HepG2 (cell line): ENCODE measurements at regions not wholly inside any gene's neighbourhood (a gene's known extent, or its start where the extent isn't known, plus 50 kb on each side); places are given as distances from the start of the nearest gene placed in this dataset.

ENCODE experiments used
- AFF4 ChIP-seq: sonication (generic); formaldehyde crosslinking; IDR thresholded peaks from 2 replicates; pipeline ENCODE4 v1.4.0; 2020; ENCODE audit warnings: missing genetic modification reagents
- AHR ChIP-seq: IDR thresholded peaks from 2 replicates; pipeline ENCODE4 v1.6.1; 2018; ENCODE audit warnings: missing genetic modification reagents, missing compliant biosample characterization
- ARNT2 ChIP-seq: sonication (generic); formaldehyde crosslinking; IDR thresholded peaks from 2 replicates; pipeline ENCODE4 v1.8.0; 2022; ENCODE audit warnings: mild to moderate bottlenecking, low read depth, missing genetic modification reagents, moderate library complexity
- CCDC6 ChIP-seq: sonication (generic); formaldehyde crosslinking; IDR thresholded peaks from 2 replicates; pipeline ENCODE4 v1.8.1; 2022; ENCODE audit warnings: mild to moderate bottlenecking, missing genetic modification reagents, moderate library complexity
- CREB1 ChIP-seq, 2 experiments: fragments of 450-650 bp in 1 of 2; IDR thresholded peaks; 2 replicates each; pipeline ENCODE4 v1.6.1; 2016 to 2017; ENCODE audit warnings: control low read depth in 1 of 2, mild to moderate bottlenecking in 1 of 2, missing compliant biosample characterization in 1 of 2, missing genetic modification characterization in 1 of 2
- PLRG1 ChIP-seq: fragments of 450-650 bp; conservative IDR thresholded peaks from 2 replicates; pipeline ENCODE4 v1.6.1; 2016
- TBX3 ChIP-seq: fragments of 450-650 bp; IDR thresholded peaks from 2 replicates; pipeline ENCODE4 v1.6.1; 2017; ENCODE audit warnings: antibody characterized with exemption, mild to moderate bottlenecking, inconsistent platforms, borderline replicate concordance
- TEAD3 ChIP-seq: optimal IDR thresholded peaks from 2 replicates; pipeline ENCODE3; 2016; ENCODE audit warnings: borderline replicate concordance
- YEATS4 ChIP-seq: sonication (generic); formaldehyde crosslinking; IDR thresholded peaks from 2 replicates; pipeline ENCODE4 v1.4.0; 2020; ENCODE audit warnings: missing genetic modification reagents, borderline replicate concordance
- YY1 ChIP-seq: IDR thresholded peaks from 2 replicates; pipeline ENCODE4 v1.6.1; 2011; ENCODE audit warnings: low read length, low read depth, moderate library complexity, mild to moderate bottlenecking; ENCODE audit not compliant: insufficient read depth, insufficient replicate concordance
- ZNF136 ChIP-seq: sonication (generic); formaldehyde crosslinking; IDR thresholded peaks from 2 replicates; pipeline ENCODE4 v1.8.1; 2022; ENCODE audit warnings: low read depth, mild to moderate bottlenecking, moderate library complexity, missing genetic modification reagents
- ZNF446 ChIP-seq: sonication (generic); formaldehyde crosslinking; IDR thresholded peaks from 2 replicates; pipeline ENCODE4 v1.5.0; 2020; ENCODE audit warnings: mild to moderate bottlenecking, missing genetic modification reagents
- ZNF501 ChIP-seq: sonication (generic); formaldehyde crosslinking; IDR thresholded peaks from 2 replicates; pipeline ENCODE4 v1.5.1; 2020; ENCODE audit warnings: mild to moderate bottlenecking, moderate library complexity, missing genetic modification reagents
- TF ChIP-seq, protein P1 (sequence below): sonication (generic); formaldehyde crosslinking; IDR thresholded peaks from 2 replicates; pipeline ENCODE4 v1.5.1; 2020; ENCODE audit warnings: mild to moderate bottlenecking, missing genetic modification reagents, borderline replicate concordance
- TF ChIP-seq, protein P2 (sequence below): sonication (generic); formaldehyde crosslinking; IDR thresholded peaks from 2 replicates; pipeline ENCODE4 v1.5.0; 2020; ENCODE audit warnings: mild to moderate bottlenecking, missing genetic modification reagents
- TF ChIP-seq, protein P3 (sequence below): sonication (generic); formaldehyde crosslinking; IDR thresholded peaks from 2 replicates; pipeline ENCODE4 v1.4.0; 2020; ENCODE audit warnings: missing genetic modification reagents

DNA sequence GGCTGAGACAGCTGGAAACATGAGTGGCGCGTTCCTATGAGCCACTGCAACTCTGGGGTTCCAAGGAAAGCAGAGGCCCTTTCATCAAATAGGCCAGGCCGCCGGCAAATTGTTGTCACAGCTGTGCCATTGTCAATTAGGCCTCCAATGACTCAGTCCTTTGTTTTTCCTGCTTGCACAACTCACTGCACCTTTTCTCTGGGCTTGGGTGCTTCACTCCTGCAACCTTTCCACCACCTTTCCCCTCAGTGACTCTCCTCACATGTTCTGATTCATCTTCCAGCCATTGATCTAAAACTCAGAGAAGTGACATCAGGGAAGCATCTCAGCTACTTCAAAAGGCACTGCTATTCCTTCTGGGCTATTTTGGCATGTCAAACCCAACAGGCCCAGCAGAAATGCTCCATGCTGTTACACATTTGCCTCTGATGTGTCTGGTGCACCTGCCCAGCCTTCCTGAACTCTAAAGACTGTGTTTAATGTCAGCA, 653.7 kb downstream of the NR2F1-AS1 start (continued):
- TF ChIP-seq AHR (CRISPR knock-in tag) (no peak), YEATS4 (CRISPR knock-in tag) (no peak), CCDC6 (peak; percentile 74), AFF4 (CRISPR knock-in tag) (peak; percentile 72; the same call in 1 of the 2 replicates), ZNF446 (CRISPR knock-in tag) (no peak), CREB1 (IDR thresholded peaks at IDR 0.05) (peak; percentile 59), CREB1 (CRISPR knock-in tag; IDR thresholded peaks at IDR 0.05) (peak; percentile 79), ARNT2 (CRISPR knock-in tag) (peak; percentile 65; the same call in 1 of the 2 replicates), ZNF136 (CRISPR knock-in tag) (peak; percentile 56; the same call in 1 of the 2 replicates), TEAD3 (CRISPR knock-in tag) (peak; percentile 79), ZNF501 (peak; percentile 84), TBX3 (peak; percentile 95), YY1 (peak; percentile 48), PLRG1 (no peak)
- TF ChIP-seq, protein P1, sequence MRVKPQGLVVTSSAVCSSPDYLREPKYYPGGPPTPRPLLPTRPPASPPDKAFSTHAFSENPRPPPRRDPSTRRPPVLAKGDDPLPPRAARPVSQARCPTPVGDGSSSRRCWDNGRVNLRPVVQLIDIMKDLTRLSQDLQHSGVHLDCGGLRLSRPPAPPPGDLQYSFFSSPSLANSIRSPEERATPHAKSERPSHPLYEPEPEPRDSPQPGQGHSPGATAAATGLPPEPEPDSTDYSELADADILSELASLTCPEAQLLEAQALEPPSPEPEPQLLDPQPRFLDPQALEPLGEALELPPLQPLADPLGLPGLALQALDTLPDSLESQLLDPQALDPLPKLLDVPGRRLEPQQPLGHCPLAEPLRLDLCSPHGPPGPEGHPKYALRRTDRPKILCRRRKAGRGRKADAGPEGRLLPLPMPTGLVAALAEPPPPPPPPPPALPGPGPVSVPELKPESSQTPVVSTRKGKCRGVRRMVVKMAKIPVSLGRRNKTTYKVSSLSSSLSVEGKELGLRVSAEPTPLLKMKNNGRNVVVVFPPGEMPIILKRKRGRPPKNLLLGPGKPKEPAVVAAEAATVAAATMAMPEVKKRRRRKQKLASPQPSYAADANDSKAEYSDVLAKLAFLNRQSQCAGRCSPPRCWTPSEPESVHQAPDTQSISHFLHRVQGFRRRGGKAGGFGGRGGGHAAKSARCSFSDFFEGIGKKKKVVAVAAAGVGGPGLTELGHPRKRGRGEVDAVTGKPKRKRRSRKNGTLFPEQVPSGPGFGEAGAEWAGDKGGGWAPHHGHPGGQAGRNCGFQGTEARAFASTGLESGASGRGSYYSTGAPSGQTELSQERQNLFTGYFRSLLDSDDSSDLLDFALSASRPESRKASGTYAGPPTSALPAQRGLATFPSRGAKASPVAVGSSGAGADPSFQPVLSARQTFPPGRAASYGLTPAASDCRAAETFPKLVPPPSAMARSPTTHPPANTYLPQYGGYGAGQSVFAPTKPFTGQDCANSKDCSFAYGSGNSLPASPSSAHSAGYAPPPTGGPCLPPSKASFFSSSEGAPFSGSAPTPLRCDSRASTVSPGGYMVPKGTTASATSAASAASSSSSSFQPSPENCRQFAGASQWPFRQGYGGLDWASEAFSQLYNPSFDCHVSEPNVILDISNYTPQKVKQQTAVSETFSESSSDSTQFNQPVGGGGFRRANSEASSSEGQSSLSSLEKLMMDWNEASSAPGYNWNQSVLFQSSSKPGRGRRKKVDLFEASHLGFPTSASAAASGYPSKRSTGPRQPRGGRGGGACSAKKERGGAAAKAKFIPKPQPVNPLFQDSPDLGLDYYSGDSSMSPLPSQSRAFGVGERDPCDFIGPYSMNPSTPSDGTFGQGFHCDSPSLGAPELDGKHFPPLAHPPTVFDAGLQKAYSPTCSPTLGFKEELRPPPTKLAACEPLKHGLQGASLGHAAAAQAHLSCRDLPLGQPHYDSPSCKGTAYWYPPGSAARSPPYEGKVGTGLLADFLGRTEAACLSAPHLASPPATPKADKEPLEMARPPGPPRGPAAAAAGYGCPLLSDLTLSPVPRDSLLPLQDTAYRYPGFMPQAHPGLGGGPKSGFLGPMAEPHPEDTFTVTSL (CRISPR knock-in tag) = peak; percentile 88; the same call in 1 of the 2 replicates
- TF ChIP-seq, protein P2, sequence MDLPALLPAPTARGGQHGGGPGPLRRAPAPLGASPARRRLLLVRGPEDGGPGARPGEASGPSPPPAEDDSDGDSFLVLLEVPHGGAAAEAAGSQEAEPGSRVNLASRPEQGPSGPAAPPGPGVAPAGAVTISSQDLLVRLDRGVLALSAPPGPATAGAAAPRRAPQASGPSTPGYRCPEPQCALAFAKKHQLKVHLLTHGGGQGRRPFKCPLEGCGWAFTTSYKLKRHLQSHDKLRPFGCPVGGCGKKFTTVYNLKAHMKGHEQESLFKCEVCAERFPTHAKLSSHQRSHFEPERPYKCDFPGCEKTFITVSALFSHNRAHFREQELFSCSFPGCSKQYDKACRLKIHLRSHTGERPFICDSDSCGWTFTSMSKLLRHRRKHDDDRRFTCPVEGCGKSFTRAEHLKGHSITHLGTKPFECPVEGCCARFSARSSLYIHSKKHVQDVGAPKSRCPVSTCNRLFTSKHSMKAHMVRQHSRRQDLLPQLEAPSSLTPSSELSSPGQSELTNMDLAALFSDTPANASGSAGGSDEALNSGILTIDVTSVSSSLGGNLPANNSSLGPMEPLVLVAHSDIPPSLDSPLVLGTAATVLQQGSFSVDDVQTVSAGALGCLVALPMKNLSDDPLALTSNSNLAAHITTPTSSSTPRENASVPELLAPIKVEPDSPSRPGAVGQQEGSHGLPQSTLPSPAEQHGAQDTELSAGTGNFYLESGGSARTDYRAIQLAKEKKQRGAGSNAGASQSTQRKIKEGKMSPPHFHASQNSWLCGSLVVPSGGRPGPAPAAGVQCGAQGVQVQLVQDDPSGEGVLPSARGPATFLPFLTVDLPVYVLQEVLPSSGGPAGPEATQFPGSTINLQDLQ (CRISPR knock-in tag) = no peak
- TF ChIP-seq, protein P3, sequence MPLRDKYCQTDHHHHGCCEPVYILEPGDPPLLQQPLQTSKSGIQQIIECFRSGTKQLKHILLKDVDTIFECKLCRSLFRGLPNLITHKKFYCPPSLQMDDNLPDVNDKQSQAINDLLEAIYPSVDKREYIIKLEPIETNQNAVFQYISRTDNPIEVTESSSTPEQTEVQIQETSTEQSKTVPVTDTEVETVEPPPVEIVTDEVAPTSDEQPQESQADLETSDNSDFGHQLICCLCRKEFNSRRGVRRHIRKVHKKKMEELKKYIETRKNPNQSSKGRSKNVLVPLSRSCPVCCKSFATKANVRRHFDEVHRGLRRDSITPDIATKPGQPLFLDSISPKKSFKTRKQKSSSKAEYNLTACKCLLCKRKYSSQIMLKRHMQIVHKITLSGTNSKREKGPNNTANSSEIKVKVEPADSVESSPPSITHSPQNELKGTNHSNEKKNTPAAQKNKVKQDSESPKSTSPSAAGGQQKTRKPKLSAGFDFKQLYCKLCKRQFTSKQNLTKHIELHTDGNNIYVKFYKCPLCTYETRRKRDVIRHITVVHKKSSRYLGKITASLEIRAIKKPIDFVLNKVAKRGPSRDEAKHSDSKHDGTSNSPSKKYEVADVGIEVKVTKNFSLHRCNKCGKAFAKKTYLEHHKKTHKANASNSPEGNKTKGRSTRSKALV (CRISPR knock-in tag) = no peak
